ENCODE measurements at regions not wholly inside any gene's neighbourhood (a gene's known extent, or its start where the extent isn't known, plus 50 kb on each side); places are given as distances from the start of the nearest gene placed in this dataset.

GRCh38 chr20:22977047-22977785 lies 57.9 kb upstream of the SSTR4 start:
- Histone ChIP-seq H3K4me2 (ENCODE audit: low read length) (no peak overlapping the region), H3K27me3 (ENCODE audit: low read depth, low read length) (peaks cover 18% of the 10 kb centered on the region; the same call in 1 of the 2 replicates), H4K20me1 (ENCODE audit: insufficient read depth, low read length) (no peaks in the 10 kb centered on the region), H3K4me3 (ENCODE audit: low read length) (no peak overlapping the region), H3K27ac (ENCODE audit: low read length) (no peak overlapping the region), H3K9me3 (ENCODE audit: insufficient read depth, low read length) (0 out of 2 replicates have a peak, but pooled peaks cover 3% of the 10 kb centered on the region), H3K36me3 (replicated peaks; ENCODE audit: low read depth, low read length) (no peaks in the 10 kb centered on the region), H3K79me2 (ENCODE audit: low read length) (no peaks in the 10 kb centered on the region), H3K4me1 (ENCODE audit: low read length) (no peaks in the 10 kb centered on the region), H2AFZ (ENCODE audit: low read depth, low read length) (no peak overlapping the region), H3K9ac (ENCODE audit: low read length) (no peak overlapping the region)
- no peak for TF ChIP-seq EZH2phosphoT487 (IDR thresholded peaks at IDR 0.05; ENCODE audit: low read depth)
- no peak for TF ChIP-seq CTCF (IDR thresholded peaks at IDR 0.05; ENCODE audit: low read depth, low read length)

- Histone ChIP-seq H3K9ac (ENCODE audit: low read length) (no peak overlapping the region), H3K4me3 (ENCODE audit: low read length) (no peak overlapping the region), H3K36me3 (replicated peaks; ENCODE audit: low read depth, low read length) (no peaks in the 10 kb centered on the region), H3K79me2 (ENCODE audit: low read length) (no peaks in the 10 kb centered on the region), H3K4me2 (ENCODE audit: low read length) (no peak overlapping the region), H3K27me3 (ENCODE audit: low read depth, low read length) (peaks cover 16% of the 10 kb centered on the region; the same call in 1 of the 2 replicates), H3K9me3 (ENCODE audit: insufficient read depth, low read length) (0 out of 2 replicates have a peak, but pooled peaks cover 3% of the 10 kb centered on the region), H3K27ac (ENCODE audit: low read length) (no peak overlapping the region), H3K4me1 (ENCODE audit: low read length) (peaks cover 7% of the 10 kb centered on the region), H2AFZ (ENCODE audit: low read depth, low read length) (no peak overlapping the region), H4K20me1 (ENCODE audit: insufficient read depth, low read length) (no peaks in the 10 kb centered on the region)
- TF ChIP-seq CTCF (IDR thresholded peaks at IDR 0.05; ENCODE audit: low read depth, low read length), result no peak
Observed at GRCh38 chr20:22984008-22984407, 51.1 kb upstream of the SSTR4 start.

- Histone ChIP-seq H3K4me2 (ENCODE audit: low read length) (no peak overlapping the region), H4K20me1 (ENCODE audit: insufficient read depth, low read length) (no peaks in the 10 kb centered on the region)
Observed at GRCh38 chr20:22984606-22985005, 50.5 kb upstream of the SSTR4 start.

More at GRCh38 chr20:22984606-22985005, 50.5 kb upstream of the SSTR4 start:
- no peak overlapping the region for H3K4me3 ChIP-seq (ENCODE audit: low read length)
- H3K27ac ChIP-seq (ENCODE audit: low read length), result no peak overlapping the region
- peaks cover 16% of the 10 kb centered on the region; the same call in 1 of the 2 replicates for H3K27me3 ChIP-seq (ENCODE audit: low read depth, low read length)
- 0 out of 2 replicates have a peak, but pooled peaks cover 3% of the 10 kb centered on the region for H3K9me3 ChIP-seq (ENCODE audit: insufficient read depth, low read length)
- H3K36me3 ChIP-seq (replicated peaks; ENCODE audit: low read depth, low read length), result no peaks in the 10 kb centered on the region
- no peak overlapping the region for H2AFZ ChIP-seq (ENCODE audit: low read depth, low read length)
- TF ChIP-seq CTCF (IDR thresholded peaks at IDR 0.05; ENCODE audit: low read depth, low read length) (no peak), EZH2phosphoT487 (IDR thresholded peaks at IDR 0.05; ENCODE audit: low read depth) (no peak)
- no peaks in the 10 kb centered on the region for H3K79me2 ChIP-seq (ENCODE audit: low read length)
- H3K9ac ChIP-seq (ENCODE audit: low read length), result no peak overlapping the region
- peaks cover 7% of the 10 kb centered on the region for H3K4me1 ChIP-seq (ENCODE audit: low read length)

Measured in OCI-LY3 (cell line).